D721Med (cell line): ENCODE measurements at regions not wholly inside any gene's neighbourhood (a gene's known extent, or its start where the extent isn't known, plus 50 kb on each side); places are given as distances from the start of the nearest gene placed in this dataset.

Experiments
- DNase-seq: peaks from one replicate; pipeline ENCODE4 v3.0.0; 2011; ENCODE audit warnings: low spot score; ENCODE audit not compliant: insufficient read length
- FAIRE-seq: peaks from 2 replicates; lab custom pipeline; 2011; peaks lifted over from hg19 to GRCh38; lab: Jason Lieb, UNC
- CTCF ChIP-seq: IDR thresholded peaks from 2 replicates; pipeline ENCODE4 v1.5.1; 2012; ENCODE audit warnings: mild to moderate bottlenecking, control low read depth; ENCODE audit not compliant: insufficient read depth; ENCODE audit errors: missing control alignments

GRCh38 chr15:62447742-62448141, 282.7 kb upstream of the C2CD4B start:
- DNase-seq (no peak), FAIRE-seq (no peak)
- no peak for TF ChIP-seq CTCF

DNA sequence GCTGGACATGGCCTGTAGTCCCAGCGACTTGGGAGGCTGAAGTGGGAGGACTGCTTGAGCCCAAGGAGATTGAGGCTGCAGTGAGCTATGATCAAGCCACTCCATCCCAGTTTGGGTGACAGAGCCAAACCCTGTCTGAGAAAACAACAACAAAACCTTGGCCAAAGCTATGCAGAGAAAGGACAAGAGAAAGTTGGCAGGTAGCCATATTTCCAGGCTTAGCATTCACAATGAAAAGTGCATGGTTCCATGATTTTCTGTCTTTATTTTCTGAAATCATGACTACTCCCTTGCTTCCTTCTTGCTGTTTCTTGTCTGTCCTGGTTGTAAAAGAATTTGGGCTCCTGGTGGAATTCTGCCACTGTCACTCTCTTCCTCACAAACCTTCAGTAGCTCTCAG, 284.6 kb upstream of the C2CD4B start:
- DNase-seq (no peak), FAIRE-seq (no peak)
- TF ChIP-seq CTCF = no peak

GRCh38 chr15:62450061-62450460, 285.0 kb upstream of the C2CD4B start:
- DNase-seq = no peak
- TF ChIP-seq CTCF = no peak
- no peak for FAIRE-seq

- FAIRE-seq (no peak), DNase-seq (no peak)
- TF ChIP-seq CTCF = no peak
These were observed 286.9 kb upstream of the C2CD4B start for GRCh38 chr15:62452026-62452425.

GRCh38 chr15:62452667-62453066, 287.6 kb upstream of the C2CD4B start:
- DNase-seq (no peak), FAIRE-seq (no peak)
- TF ChIP-seq CTCF = no peak

GRCh38 chr15:62453375-62453774, 288.3 kb upstream of the C2CD4B start:
- DNase-seq (no peak), FAIRE-seq (no peak)
- no peak for TF ChIP-seq CTCF

GRCh38 chr15:62453981-62454380, 288.9 kb upstream of the C2CD4B start:
- no peak for TF ChIP-seq CTCF
- FAIRE-seq = no peak
- no peak for DNase-seq
